WTC11 (cell line): ENCODE measurements at regions not wholly inside any gene's neighbourhood (a gene's known extent, or its start where the extent isn't known, plus 50 kb on each side); places are given as distances from the start of the nearest gene placed in this dataset.

Experiments
- ATAC-seq: fragments of 200-7000 bp; cut with Tn5 transposase; 2 replicates; pipeline ENCODE4 v1.10.0; 2021; ENCODE audit warnings: mild to moderate bottlenecking, moderate library complexity
- CTCF ChIA-PET: fragments of 300-600 bp; sonication (Branson Sonifier 250); formaldehyde crosslinking; loops from one replicate; lab custom pipeline; 2021; ENCODE audit warnings: antibody characterized with exemption; lab: Charles Lee
- POLR2A ChIA-PET: fragments of 350-600 bp; sonication (Branson Sonifier 250); formaldehyde crosslinking; loops from one replicate; lab custom pipeline; 2021; ENCODE audit warnings: antibody characterized with exemption; lab: Charles Lee
- DNase-seq: peaks from one replicate; pipeline ENCODE4 v3.0.0; 2021; ENCODE audit warnings: low spot score
- H3K27ac Mint-ChIP-seq: 2 replicates; pipeline ENCODE4 v1.8.0; 2021; ENCODE audit warnings: mixed read lengths
- H3K27me3 Mint-ChIP-seq: 2 replicates; pipeline ENCODE4 v1.8.0; 2021; ENCODE audit warnings: low read depth, mild to moderate bottlenecking, moderate library complexity, mixed read lengths
- H3K36me3 Mint-ChIP-seq: 2 replicates; pipeline ENCODE4 v1.8.0; 2021; ENCODE audit warnings: mixed read lengths
- H3K4me1 Mint-ChIP-seq: 2 replicates; pipeline ENCODE4 v1.8.0; 2022; ENCODE audit warnings: mixed read lengths
- H3K4me3 Mint-ChIP-seq: 2 replicates; pipeline ENCODE4 v1.8.0; 2021; ENCODE audit warnings: mild to moderate bottlenecking, moderate library complexity, mixed read lengths
- H3K9me3 Mint-ChIP-seq: 2 replicates; pipeline ENCODE4 v1.8.0; 2021; ENCODE audit warnings: mixed read lengths
- ATF1 ChIP-seq: sonication (generic); formaldehyde crosslinking; IDR thresholded peaks from 2 replicates; pipeline ENCODE4 v1.8.1; 2023; ENCODE audit warnings: mild to moderate bottlenecking, moderate library complexity, missing genetic modification reagents
- ATF6 ChIP-seq: sonication (generic); formaldehyde crosslinking; IDR thresholded peaks from 2 replicates; pipeline ENCODE4 v1.8.1; 2023; ENCODE audit warnings: mild to moderate bottlenecking, missing genetic modification reagents
- CBFB ChIP-seq: sonication (generic); formaldehyde crosslinking; IDR thresholded peaks from 2 replicates; pipeline ENCODE4 v1.8.1; 2022; ENCODE audit warnings: mild to moderate bottlenecking, low read depth, missing genetic modification reagents
- CDX4 ChIP-seq: fragments of 250-450 bp; sonication (Bioruptor Pico); IDR thresholded peaks from 2 replicates; pipeline ENCODE4 v1.9.0; 2021; ENCODE audit warnings: moderate library complexity, mild to moderate bottlenecking, inconsistent platforms, borderline replicate concordance
- CREM ChIP-seq: sonication (generic); formaldehyde crosslinking; IDR thresholded peaks from 2 replicates; pipeline ENCODE4 v1.8.1; 2022; ENCODE audit warnings: mild to moderate bottlenecking, missing genetic modification reagents, moderate library complexity
- E2F4 ChIP-seq: sonication (generic); formaldehyde crosslinking; IDR thresholded peaks from 2 replicates; pipeline ENCODE4 v1.8.1; 2022; ENCODE audit warnings: low read depth, mild to moderate bottlenecking, moderate library complexity, missing genetic modification reagents, borderline replicate concordance
- ELF4 ChIP-seq: sonication (generic); formaldehyde crosslinking; IDR thresholded peaks from 2 replicates; pipeline ENCODE4 v1.8.1; 2022; ENCODE audit warnings: low read depth, mild to moderate bottlenecking, moderate library complexity, missing genetic modification reagents
- ESRRA ChIP-seq: sonication (generic); formaldehyde crosslinking; IDR thresholded peaks from 2 replicates; pipeline ENCODE4 v1.8.1; 2022; ENCODE audit warnings: mild to moderate bottlenecking, missing genetic modification reagents, borderline replicate concordance
- GABPB1 ChIP-seq: sonication (generic); formaldehyde crosslinking; IDR thresholded peaks from 2 replicates; pipeline ENCODE4 v1.8.1; 2023; ENCODE audit warnings: mild to moderate bottlenecking, missing genetic modification reagents
- HMGA2 ChIP-seq: fragments of 250-450 bp; sonication (Bioruptor Pico); IDR thresholded peaks from 2 replicates; pipeline ENCODE4 v1.4.0; 2021; ENCODE audit warnings: mild to moderate bottlenecking, moderate library complexity
- IRF1 ChIP-seq: sonication (generic); formaldehyde crosslinking; IDR thresholded peaks from 2 replicates; pipeline ENCODE4 v1.8.0; 2023; ENCODE audit warnings: missing genetic modification reagents
- IRF2 ChIP-seq: sonication (generic); formaldehyde crosslinking; IDR thresholded peaks from 2 replicates; pipeline ENCODE4 v1.8.0; 2022; ENCODE audit warnings: low read depth, missing genetic modification reagents, borderline replicate concordance
- MAX ChIP-seq: sonication (generic); formaldehyde crosslinking; IDR thresholded peaks from 2 replicates; pipeline ENCODE4 v1.8.0; 2022; ENCODE audit warnings: mild to moderate bottlenecking, missing genetic modification reagents
- MLX ChIP-seq: sonication (generic); formaldehyde crosslinking; IDR thresholded peaks from 2 replicates; pipeline ENCODE4 v1.8.1; 2023; ENCODE audit warnings: mild to moderate bottlenecking, missing genetic modification reagents, moderate library complexity
- SOX15 ChIP-seq: fragments of 250-450 bp; sonication (Bioruptor Pico); IDR thresholded peaks from 2 replicates; pipeline ENCODE4 v1.9.0; 2021; ENCODE audit warnings: mild to moderate bottlenecking
- SP1 ChIP-seq: sonication (generic); formaldehyde crosslinking; conservative IDR thresholded peaks from 2 replicates; pipeline ENCODE4 v1.8.1; 2022; ENCODE audit warnings: missing genetic modification reagents
- USF1 ChIP-seq: sonication (generic); formaldehyde crosslinking; IDR thresholded peaks from 2 replicates; pipeline ENCODE4 v1.8.0; 2022; ENCODE audit warnings: mild to moderate bottlenecking, missing genetic modification reagents
- USF2 ChIP-seq: sonication (generic); formaldehyde crosslinking; IDR thresholded peaks from 2 replicates; pipeline ENCODE4 v1.8.1; 2023; ENCODE audit warnings: mild to moderate bottlenecking, missing genetic modification reagents, moderate library complexity
- ZBTB43 ChIP-seq: sonication (generic); formaldehyde crosslinking; IDR thresholded peaks from 2 replicates; pipeline ENCODE4 v1.8.1; 2023; ENCODE audit warnings: mild to moderate bottlenecking, missing genetic modification reagents
- ZNF219 ChIP-seq: sonication (generic); formaldehyde crosslinking; IDR thresholded peaks from 2 replicates; pipeline ENCODE4 v1.8.0; 2023; ENCODE audit warnings: missing genetic modification reagents, mild to moderate bottlenecking, borderline replicate concordance
- ZNF396 ChIP-seq: fragments of 250-450 bp; sonication (Bioruptor Pico); IDR thresholded peaks from 2 replicates; pipeline ENCODE4 v1.8.0; 2021; ENCODE audit warnings: mild to moderate bottlenecking, moderate library complexity, borderline replicate concordance
- ZNF532 ChIP-seq: fragments of 250-450 bp; sonication (Bioruptor Pico); IDR thresholded peaks from 2 replicates; pipeline ENCODE4 v1.9.0; 2021; ENCODE audit warnings: mild to moderate bottlenecking, borderline replicate concordance

- TF ChIP-seq ATF1 (CRISPR knock-in tag) (no peak), IRF2 (CRISPR knock-in tag) (no peak), ESRRA (CRISPR knock-in tag) (no peak), CBFB (CRISPR knock-in tag) (no peak), USF1 (CRISPR knock-in tag) (no peak), MLX (CRISPR knock-in tag) (no peak), CREM (CRISPR knock-in tag) (no peak), ZNF532 (CRISPR knock-in tag) (no peak), ELF4 (CRISPR knock-in tag) (no peak), SOX15 (no peak), ATF6 (CRISPR knock-in tag) (no peak), E2F4 (no peak)
Measured at GRCh38 chr6:49348561-49348960, 114.5 kb downstream of the MMUT start (continued).

- DNase-seq, result peak; percentile 86
- ATAC-seq, result peak; percentile 96
- ChIA-PET POLR2A (no interaction called here), CTCF (interaction anchor here (1.0 to 1.7 kb wide), 2 partner anchors 64 to 68 kb away, joined by 3 to 5 read pairs; no protein-coding TSS in a partner anchor)
- Mint-ChIP-seq H3K36me3 (peaks cover 35% of the 10 kb centered on the region), H3K4me3 (peak overlapping the region; percentile 14; the same call in 1 of the 2 replicates), H3K9me3 (peaks cover 34% of the 10 kb centered on the region), H3K4me1 (peaks cover 47% of the 10 kb centered on the region), H3K27ac (peak overlapping the region; percentile 99), H3K27me3 (no peaks in the 10 kb centered on the region)
- TF ChIP-seq MAX (CRISPR knock-in tag) (peak; percentile 90), CREM (CRISPR knock-in tag) (no peak), ZNF219 (CRISPR knock-in tag) (no peak), IRF1 (no peak), CBFB (CRISPR knock-in tag) (no peak), HMGA2 (CRISPR knock-in tag) (no peak), ZBTB43 (CRISPR knock-in tag) (no peak), CDX4 (CRISPR knock-in tag) (no peak), ZNF396 (CRISPR knock-in tag) (peak; percentile 84; the same call in 1 of the 2 replicates), IRF2 (CRISPR knock-in tag) (no peak), SP1 (CRISPR knock-in tag) (0 out of 2 replicates have a peak, but pooled peaks have one; percentile 30), USF2 (CRISPR knock-in tag) (peak; percentile 75), GABPB1 (CRISPR knock-in tag) (no peak)
Measured at GRCh38 chr6:49342410-49342809, 120.6 kb downstream of the MMUT start.
